ENCODE measurements at regions not wholly inside any gene's neighbourhood (a gene's known extent, or its start where the extent isn't known, plus 50 kb on each side); places are given as distances from the start of the nearest gene placed in this dataset.
"Not testable (repeated sequence)": the region's sequence is repeated elsewhere in the genome, so short reads cannot be mapped to it uniquely, and the experiment has no call there.

- DNase-seq (ENCODE audit: low read depth), result peak; percentile 13
Measured at GRCh38 chr6:121548131-121548530, 112.7 kb downstream of the GJA1 start.

GRCh38 chr6:121549736-121550135 lies 114.3 kb downstream of the GJA1 start:
- DNase-seq (ENCODE audit: low read depth), result peak; percentile 79

- DNase-seq (ENCODE audit: low read depth), result no peak
Measured at GRCh38 chr6:121550491-121551010, 115.1 kb downstream of the GJA1 start.

- DNase-seq (ENCODE audit: low read depth), result no peak
Measured at GRCh38 chr6:121555201-121555600, 119.8 kb downstream of the GJA1 start.

- not testable (repeated sequence) for DNase-seq (ENCODE audit: low read depth)
Measured at GRCh38 chr6:121556149-121556548, 120.7 kb downstream of the GJA1 start.

- no peak for DNase-seq (ENCODE audit: low read depth)
Measured at GRCh38 chr6:121557146-121557940, 121.9 kb downstream of the GJA1 start.

- DNase-seq (ENCODE audit: low read depth), result no peak
Measured at GRCh38 chr6:121559611-121560269, 124.3 kb downstream of the GJA1 start.

- no peak for DNase-seq (ENCODE audit: low read depth)
Measured at GRCh38 chr6:121560476-121560875, 125.0 kb downstream of the GJA1 start.

- no peak for DNase-seq (ENCODE audit: low read depth)
Measured at GRCh38 chr6:121563286-121563685, 127.8 kb downstream of the GJA1 start.

GRCh38 chr6:121564529-121564928 lies 129.1 kb downstream of the GJA1 start:
- not testable (repeated sequence) for DNase-seq (ENCODE audit: low read depth)

- DNase-seq (ENCODE audit: low read depth), result no peak
Measured at GRCh38 chr6:121571455-121571854, 136.0 kb downstream of the GJA1 start.

GRCh38 chr6:121573481-121573880 lies 138.0 kb downstream of the GJA1 start:
- DNase-seq (ENCODE audit: low read depth), result no peak

GRCh38 chr6:121578216-121578615 lies 142.8 kb downstream of the GJA1 start:
- DNase-seq (ENCODE audit: low read depth), result no peak

GRCh38 chr6:121579478-121579877 lies 144.0 kb downstream of the GJA1 start:
- DNase-seq (ENCODE audit: low read depth), result no peak

- DNase-seq (ENCODE audit: low read depth), result no peak
Measured at GRCh38 chr6:121581327-121581726, 145.9 kb downstream of the GJA1 start.

- no peak for DNase-seq (ENCODE audit: low read depth)
Measured at GRCh38 chr6:121582262-121582661, 146.8 kb downstream of the GJA1 start.

- peak; percentile 54 for DNase-seq (ENCODE audit: low read depth)
Measured at GRCh38 chr6:121584586-121585369, 149.3 kb downstream of the GJA1 start.

- DNase-seq (ENCODE audit: low read depth), result no peak
Measured at GRCh38 chr6:121590438-121590837, 155.0 kb downstream of the GJA1 start.

- DNase-seq (ENCODE audit: low read depth), result no peak
Measured at GRCh38 chr6:121590916-121591315, 155.5 kb downstream of the GJA1 start.

GRCh38 chr6:121592261-121592935 lies 157.0 kb downstream of the GJA1 start:
- DNase-seq (ENCODE audit: low read depth), result no peak

- no peak for DNase-seq (ENCODE audit: low read depth)
Measured at GRCh38 chr6:121593011-121593641, 157.7 kb downstream of the GJA1 start.

Data from stromal cell of bone marrow (primary cell).